ENCODE measurements at regions not wholly inside any gene's neighbourhood (a gene's known extent, or its start where the extent isn't known, plus 50 kb on each side); places are given as distances from the start of the nearest gene placed in this dataset.

DNA sequence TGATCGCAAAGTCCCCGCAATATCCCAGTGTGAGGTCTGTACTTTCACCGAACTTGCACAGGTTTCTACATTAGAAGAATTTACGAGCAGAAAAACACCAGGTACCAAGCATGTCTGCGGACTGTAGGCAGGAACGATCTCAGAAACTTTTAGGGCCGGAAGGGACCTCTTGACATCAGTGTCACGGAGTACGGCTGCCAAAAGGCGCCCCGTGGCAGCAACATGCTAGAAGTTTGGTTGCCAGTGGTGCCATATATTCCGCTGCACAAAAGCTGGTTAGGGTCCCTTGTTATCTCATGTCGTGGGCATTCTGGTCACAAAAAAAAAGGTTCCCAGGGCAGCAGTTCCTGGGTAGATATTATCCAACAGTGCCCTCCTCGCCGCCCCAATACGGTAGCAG is 61.0 kb upstream of the DCAF8L1 start (continued):
- no peak for TF ChIP-seq ZNF425 (CRISPR knock-in tag; conservative IDR thresholded peaks at IDR 0.05)
- TF ChIP-seq, protein P1, sequence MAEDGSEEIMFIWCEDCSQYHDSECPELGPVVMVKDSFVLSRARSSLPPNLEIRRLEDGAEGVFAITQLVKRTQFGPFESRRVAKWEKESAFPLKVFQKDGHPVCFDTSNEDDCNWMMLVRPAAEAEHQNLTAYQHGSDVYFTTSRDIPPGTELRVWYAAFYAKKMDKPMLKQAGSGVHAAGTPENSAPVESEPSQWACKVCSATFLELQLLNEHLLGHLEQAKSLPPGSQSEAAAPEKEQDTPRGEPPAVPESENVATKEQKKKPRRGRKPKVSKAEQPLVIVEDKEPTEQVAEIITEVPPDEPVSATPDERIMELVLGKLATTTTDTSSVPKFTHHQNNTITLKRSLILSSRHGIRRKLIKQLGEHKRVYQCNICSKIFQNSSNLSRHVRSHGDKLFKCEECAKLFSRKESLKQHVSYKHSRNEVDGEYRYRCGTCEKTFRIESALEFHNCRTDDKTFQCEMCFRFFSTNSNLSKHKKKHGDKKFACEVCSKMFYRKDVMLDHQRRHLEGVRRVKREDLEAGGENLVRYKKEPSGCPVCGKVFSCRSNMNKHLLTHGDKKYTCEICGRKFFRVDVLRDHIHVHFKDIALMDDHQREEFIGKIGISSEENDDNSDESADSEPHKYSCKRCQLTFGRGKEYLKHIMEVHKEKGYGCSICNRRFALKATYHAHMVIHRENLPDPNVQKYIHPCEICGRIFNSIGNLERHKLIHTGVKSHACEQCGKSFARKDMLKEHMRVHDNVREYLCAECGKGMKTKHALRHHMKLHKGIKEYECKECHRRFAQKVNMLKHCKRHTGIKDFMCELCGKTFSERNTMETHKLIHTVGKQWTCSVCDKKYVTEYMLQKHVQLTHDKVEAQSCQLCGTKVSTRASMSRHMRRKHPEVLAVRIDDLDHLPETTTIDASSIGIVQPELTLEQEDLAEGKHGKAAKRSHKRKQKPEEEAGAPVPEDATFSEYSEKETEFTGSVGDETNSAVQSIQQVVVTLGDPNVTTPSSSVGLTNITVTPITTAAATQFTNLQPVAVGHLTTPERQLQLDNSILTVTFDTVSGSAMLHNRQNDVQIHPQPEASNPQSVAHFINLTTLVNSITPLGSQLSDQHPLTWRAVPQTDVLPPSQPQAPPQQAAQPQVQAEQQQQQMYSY (CRISPR knock-in tag; IDR thresholded peaks at IDR 0.05): no peak
- no peak for TF ChIP-seq ZNF416 (CRISPR knock-in tag; IDR thresholded peaks at IDR 0.05)
- TF ChIP-seq NFYB (CRISPR knock-in tag; conservative IDR thresholded peaks at IDR 0.05; ENCODE audit: low read depth): no peak
- no peak for TF ChIP-seq ZNF121 (CRISPR knock-in tag; IDR thresholded peaks at IDR 0.05)
- TF ChIP-seq CREM (CRISPR knock-in tag; IDR thresholded peaks at IDR 0.05): no peak
- TF ChIP-seq ZNF263 (CRISPR knock-in tag; IDR thresholded peaks at IDR 0.05; ENCODE audit: low read depth): no peak
- TF ChIP-seq, protein P2, sequence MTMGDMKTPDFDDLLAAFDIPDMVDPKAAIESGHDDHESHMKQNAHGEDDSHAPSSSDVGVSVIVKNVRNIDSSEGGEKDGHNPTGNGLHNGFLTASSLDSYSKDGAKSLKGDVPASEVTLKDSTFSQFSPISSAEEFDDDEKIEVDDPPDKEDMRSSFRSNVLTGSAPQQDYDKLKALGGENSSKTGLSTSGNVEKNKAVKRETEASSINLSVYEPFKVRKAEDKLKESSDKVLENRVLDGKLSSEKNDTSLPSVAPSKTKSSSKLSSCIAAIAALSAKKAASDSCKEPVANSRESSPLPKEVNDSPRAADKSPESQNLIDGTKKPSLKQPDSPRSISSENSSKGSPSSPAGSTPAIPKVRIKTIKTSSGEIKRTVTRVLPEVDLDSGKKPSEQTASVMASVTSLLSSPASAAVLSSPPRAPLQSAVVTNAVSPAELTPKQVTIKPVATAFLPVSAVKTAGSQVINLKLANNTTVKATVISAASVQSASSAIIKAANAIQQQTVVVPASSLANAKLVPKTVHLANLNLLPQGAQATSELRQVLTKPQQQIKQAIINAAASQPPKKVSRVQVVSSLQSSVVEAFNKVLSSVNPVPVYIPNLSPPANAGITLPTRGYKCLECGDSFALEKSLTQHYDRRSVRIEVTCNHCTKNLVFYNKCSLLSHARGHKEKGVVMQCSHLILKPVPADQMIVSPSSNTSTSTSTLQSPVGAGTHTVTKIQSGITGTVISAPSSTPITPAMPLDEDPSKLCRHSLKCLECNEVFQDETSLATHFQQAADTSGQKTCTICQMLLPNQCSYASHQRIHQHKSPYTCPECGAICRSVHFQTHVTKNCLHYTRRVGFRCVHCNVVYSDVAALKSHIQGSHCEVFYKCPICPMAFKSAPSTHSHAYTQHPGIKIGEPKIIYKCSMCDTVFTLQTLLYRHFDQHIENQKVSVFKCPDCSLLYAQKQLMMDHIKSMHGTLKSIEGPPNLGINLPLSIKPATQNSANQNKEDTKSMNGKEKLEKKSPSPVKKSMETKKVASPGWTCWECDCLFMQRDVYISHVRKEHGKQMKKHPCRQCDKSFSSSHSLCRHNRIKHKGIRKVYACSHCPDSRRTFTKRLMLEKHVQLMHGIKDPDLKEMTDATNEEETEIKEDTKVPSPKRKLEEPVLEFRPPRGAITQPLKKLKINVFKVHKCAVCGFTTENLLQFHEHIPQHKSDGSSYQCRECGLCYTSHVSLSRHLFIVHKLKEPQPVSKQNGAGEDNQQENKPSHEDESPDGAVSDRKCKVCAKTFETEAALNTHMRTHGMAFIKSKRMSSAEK (CRISPR knock-in tag; IDR thresholded peaks at IDR 0.05; ENCODE audit: borderline replicate concordance): no peak

GRCh38 chrX:28039258-28039657 is 58.0 kb upstream of the DCAF8L1 start:
- DNase-seq (ENCODE audit: low spot score) (no peak), ATAC-seq (no peak)
- Mint-ChIP-seq H3K36me3 (no peaks in the 10 kb centered on the region), H3K4me3 (no peak overlapping the region), H3K4me1 (no peaks in the 10 kb centered on the region), H3K9me3 (no peaks in the 10 kb centered on the region), H3K27ac (no peak overlapping the region), H3K27me3 (ENCODE audit: low read depth) (no peaks in the 10 kb centered on the region)
- CTCF ChIA-PET: no interaction called here
- no peak for TF ChIP-seq GRHL2 (CRISPR knock-in tag; IDR thresholded peaks at IDR 0.05; ENCODE audit: insufficient replicate concordance, severe bottlenecking)
- POLR2A ChIA-PET: no interaction called here
